GM18499 (cell line): ENCODE measurements at regions not wholly inside any gene's neighbourhood (a gene's known extent, or its start where the extent isn't known, plus 50 kb on each side); places are given as distances from the start of the nearest gene placed in this dataset.
A peak's percentile ranks its signal among the peaks of the same experiment; 100 is the strongest.

Source experiments
- ATAC-seq: cut with Tn5 transposase; IDR thresholded peaks from one replicate; pipeline ENCODE4 v1.9.1; 2021; ENCODE audit warnings: moderate number of reproducible peaks; ENCODE audit not compliant: insufficient read depth, unreplicated experiment

GRCh38 chr2:74063486-74063885, 78.8 kb downstream of the TET3 start:
- no peak for ATAC-seq

- no peak for ATAC-seq
Measured at GRCh38 chr2:74065456-74065855, 80.7 kb downstream of the TET3 start.

- ATAC-seq = no peak
Measured at GRCh38 chr2:74066491-74067203, 81.1 kb downstream of the BOLA3 start.

- no peak for ATAC-seq
Measured at GRCh38 chr2:74067221-74067747, 80.4 kb downstream of the BOLA3 start.

GRCh38 chr2:74070991-74071390, 76.7 kb downstream of the BOLA3 start:
- no peak for ATAC-seq

GRCh38 chr2:74071426-74071825, 76.3 kb downstream of the BOLA3 start:
- ATAC-seq = no peak

GRCh38 chr2:74072565-74072964, 75.1 kb downstream of the BOLA3 start:
- ATAC-seq = no peak

- ATAC-seq = no peak
Measured at GRCh38 chr2:74074487-74074886, 73.2 kb downstream of the BOLA3 start.

- no peak for ATAC-seq
Measured at GRCh38 chr2:74076074-74076470, 71.6 kb downstream of the BOLA3 start.

- ATAC-seq = no peak
Measured at GRCh38 chr2:74077636-74078035, 70.1 kb downstream of the BOLA3 start.

- no peak for ATAC-seq
Measured at GRCh38 chr2:74078466-74078865, 69.2 kb downstream of the BOLA3 start.

GRCh38 chr2:74079522-74080341, 68.0 kb downstream of the BOLA3 start:
- peak; percentile 50 for ATAC-seq

- no peak for ATAC-seq
Measured at GRCh38 chr2:74080346-74080745, 67.4 kb downstream of the BOLA3 start.

- no peak for ATAC-seq
Measured at GRCh38 chr2:74081030-74081762, 66.5 kb downstream of the BOLA3 start.

GRCh38 chr2:74081763-74082110, 66.0 kb downstream of the BOLA3 start:
- ATAC-seq = no peak

- ATAC-seq = no peak
Measured at GRCh38 chr2:74083750-74084149, 64.0 kb downstream of the BOLA3 start.
